SW480 (cell line): ENCODE measurements at regions not wholly inside any gene's neighbourhood (a gene's known extent, or its start where the extent isn't known, plus 50 kb on each side); places are given as distances from the start of the nearest gene placed in this dataset.

Source experiments
- DNase-seq: peaks from one replicate; pipeline ENCODE4 v3.0.0-alpha.2; 2016; ENCODE audit warnings: low spot score

- no peak for DNase-seq
These were observed 202.0 kb downstream of the GLI2 start for GRCh38 chr2:120937686-120938044.

GRCh38 chr2:120938045-120938771 is 202.5 kb downstream of the GLI2 start:
- DNase-seq = no peak

GRCh38 chr2:120939595-120940318 is 204.1 kb downstream of the GLI2 start:
- DNase-seq = no peak

- DNase-seq = no peak
These were observed 204.6 kb downstream of the GLI2 start for GRCh38 chr2:120940319-120940696.

- DNase-seq = no peak
These were observed 205.1 kb downstream of the GLI2 start for GRCh38 chr2:120940726-120941256.

- no peak for DNase-seq
These were observed 206.0 kb downstream of the GLI2 start for GRCh38 chr2:120941571-120942120.

GRCh38 chr2:120942658-120943057 is 207.0 kb downstream of the GLI2 start:
- DNase-seq = no peak

- no peak for DNase-seq
These were observed 207.9 kb downstream of the GLI2 start for GRCh38 chr2:120943403-120944034.

GRCh38 chr2:120944575-120944974 is 208.9 kb downstream of the GLI2 start:
- DNase-seq = no peak

- DNase-seq = no peak
These were observed 209.4 kb downstream of the GLI2 start for GRCh38 chr2:120945091-120945490.

GRCh38 chr2:120945832-120946499 is 210.3 kb downstream of the GLI2 start:
- DNase-seq = no peak

GRCh38 chr2:120947327-120947726 is 211.7 kb downstream of the GLI2 start:
- no peak for DNase-seq

GRCh38 chr2:120947982-120948661 is 212.5 kb downstream of the GLI2 start:
- DNase-seq = no peak

- peak; percentile 8 for DNase-seq
These were observed 213.0 kb downstream of the GLI2 start for GRCh38 chr2:120948662-120949011.

GRCh38 chr2:120949027-120949956 is 213.6 kb downstream of the GLI2 start:
- peak; percentile 62 for DNase-seq

GRCh38 chr2:120949957-120950590 is 214.4 kb downstream of the GLI2 start:
- no peak for DNase-seq

GRCh38 chr2:120951693-120952092 is 216.0 kb downstream of the GLI2 start:
- DNase-seq = no peak

GRCh38 chr2:120952318-120952717 is 216.7 kb downstream of the GLI2 start:
- DNase-seq = no peak

- DNase-seq = no peak
These were observed 217.5 kb downstream of the GLI2 start for GRCh38 chr2:120953066-120953756.
